Ovary (tissue), 3 donors: ENCODE measurements at regions not wholly inside any gene's neighbourhood (a gene's known extent, or its start where the extent isn't known, plus 50 kb on each side); places are given as distances from the start of the nearest gene placed in this dataset.

Source experiments
- EP300 ChIP-seq: sonication (generic); formaldehyde crosslinking; IDR thresholded peaks from one replicate; pipeline ENCODE4 v1.6.1; 2017; ENCODE audit warnings: antibody characterized with exemption
- POLR2A ChIP-seq: fragments of 450-650 bp; IDR thresholded peaks from one replicate; pipeline ENCODE4 v1.6.1; 2017; ENCODE audit warnings: antibody characterized with exemption, mild to moderate bottlenecking, moderate library complexity
- TF ChIP-seq, protein P1 (sequence below), 3 donors: fragments of 450-650 bp in 2 of 3; fragments of 200-600 bp in 1 of 3; IDR thresholded peaks; one replicate each; pipeline versions ENCODE4 v1.5.1 to v1.8.0; 2016 to 2022; ENCODE audit warnings: antibody characterized with exemption in 3 of 3, mild to moderate bottlenecking in 1 of 3
- donor health status: DM: no; HTN: no; CAD: no.

- TF ChIP-seq, protein P1, sequence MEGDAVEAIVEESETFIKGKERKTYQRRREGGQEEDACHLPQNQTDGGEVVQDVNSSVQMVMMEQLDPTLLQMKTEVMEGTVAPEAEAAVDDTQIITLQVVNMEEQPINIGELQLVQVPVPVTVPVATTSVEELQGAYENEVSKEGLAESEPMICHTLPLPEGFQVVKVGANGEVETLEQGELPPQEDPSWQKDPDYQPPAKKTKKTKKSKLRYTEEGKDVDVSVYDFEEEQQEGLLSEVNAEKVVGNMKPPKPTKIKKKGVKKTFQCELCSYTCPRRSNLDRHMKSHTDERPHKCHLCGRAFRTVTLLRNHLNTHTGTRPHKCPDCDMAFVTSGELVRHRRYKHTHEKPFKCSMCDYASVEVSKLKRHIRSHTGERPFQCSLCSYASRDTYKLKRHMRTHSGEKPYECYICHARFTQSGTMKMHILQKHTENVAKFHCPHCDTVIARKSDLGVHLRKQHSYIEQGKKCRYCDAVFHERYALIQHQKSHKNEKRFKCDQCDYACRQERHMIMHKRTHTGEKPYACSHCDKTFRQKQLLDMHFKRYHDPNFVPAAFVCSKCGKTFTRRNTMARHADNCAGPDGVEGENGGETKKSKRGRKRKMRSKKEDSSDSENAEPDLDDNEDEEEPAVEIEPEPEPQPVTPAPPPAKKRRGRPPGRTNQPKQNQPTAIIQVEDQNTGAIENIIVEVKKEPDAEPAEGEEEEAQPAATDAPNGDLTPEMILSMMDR (IDR thresholded peaks at IDR 0.05): no peak
- TF ChIP-seq POLR2A: no peak
- TF ChIP-seq EP300: no peak
Observed at GRCh38 chr1:199010933-199011332, 372.1 kb downstream of the PTPRC start.
